Neural cell (in vitro differentiated cells): ENCODE measurements at regions not wholly inside any gene's neighbourhood (a gene's known extent, or its start where the extent isn't known, plus 50 kb on each side); places are given as distances from the start of the nearest gene placed in this dataset.

ENCODE experiments used
- H2AFZ ChIP-seq: fragments of 200-600, 300-800 bp; sonication (generic), shearing (Covaris generic); 2 replicates; pipeline ENCODE4 v1.6.0; 2014; ENCODE audit warnings: low read depth, mild to moderate bottlenecking, antibody characterized with exemption, low read length, moderate library complexity
- H3F3A ChIP-seq: fragments of 200-600 bp; shearing (Covaris generic); 2 replicates; pipeline ENCODE4 v1.6.1; 2016; ENCODE audit warnings: mild to moderate bottlenecking, moderate library complexity, mixed read lengths, antibody characterized with exemption, low read length; ENCODE audit not compliant: insufficient read depth, poor library complexity, severe bottlenecking
- H3K27ac ChIP-seq: fragments of 200-600, 300-800 bp; sonication (generic), shearing (Covaris generic); 2 replicates; pipeline ENCODE4 v1.5.1; 2014; ENCODE audit warnings: mild to moderate bottlenecking, low read length, moderate library complexity
- H3K27me3 ChIP-seq: fragments of 300-800, 200-600 bp; sonication (generic), shearing (Covaris generic); 2 replicates; pipeline ENCODE4 v1.6.0; 2014; ENCODE audit warnings: mild to moderate bottlenecking, low read depth, low read length, moderate library complexity; ENCODE audit not compliant: insufficient read depth
- H3K36me3 ChIP-seq: fragments of 300-800, 200-600 bp; sonication (generic), shearing (Covaris generic); 2 replicates; pipeline ENCODE4 v1.5.1; 2014; ENCODE audit warnings: mild to moderate bottlenecking, antibody characterized with exemption, low read length, moderate library complexity; ENCODE audit not compliant: insufficient read depth
- H3K4me2 ChIP-seq: fragments of 300-800, 200-600 bp; sonication (generic), shearing (Covaris generic); 2 replicates; pipeline ENCODE4 v1.6.0; 2014; ENCODE audit warnings: mild to moderate bottlenecking, low read length
- H3K4me3 ChIP-seq: fragments of 300-800, 200-600 bp; sonication (generic), shearing (Covaris generic); 2 replicates; pipeline ENCODE4 v1.5.1; 2014; ENCODE audit warnings: mild to moderate bottlenecking, low read length, moderate library complexity
- H3K79me2 ChIP-seq: fragments of 200-600 bp; shearing (Covaris generic); replicated peaks from 2 replicates; pipeline ENCODE4 v1.6.0; 2014; ENCODE audit warnings: mild to moderate bottlenecking, low read length, moderate library complexity; ENCODE audit not compliant: insufficient read depth
- H3K9ac ChIP-seq: fragments of 300-800, 200-600 bp; sonication (generic), shearing (Covaris generic); 2 replicates; pipeline ENCODE4 v1.6.1; 2016; ENCODE audit warnings: mild to moderate bottlenecking, low read length, mixed read lengths
- H3K9me2 ChIP-seq: fragments of 200-600 bp; shearing (Covaris generic); 2 replicates; pipeline ENCODE4 v1.6.1; 2016; ENCODE audit warnings: mild to moderate bottlenecking, low read length, mixed read lengths; ENCODE audit not compliant: insufficient read depth
- H3K9me3 ChIP-seq: fragments of 200-600, 300-800 bp; sonication (generic), shearing (Covaris generic); 2 replicates; pipeline ENCODE4 v1.6.1; 2016; ENCODE audit warnings: mild to moderate bottlenecking, mixed run types, low read length, moderate library complexity, mixed read lengths
- H4K20me1 ChIP-seq: fragments of 200-600 bp; shearing (Covaris generic); 2 replicates; pipeline ENCODE4 v1.6.1; 2016; ENCODE audit warnings: mild to moderate bottlenecking, mixed run types; ENCODE audit not compliant: insufficient read depth
- CTCF ChIP-seq: fragments of 450-650 bp; IDR thresholded peaks from 2 replicates; pipeline ENCODE4 v1.5.1; 2014; ENCODE audit warnings: antibody characterized with exemption, mild to moderate bottlenecking, moderate library complexity; ENCODE audit not compliant: poor library complexity, severe bottlenecking
- EP300 ChIP-seq: fragments of 450-650 bp; conservative IDR thresholded peaks from 2 replicates; pipeline ENCODE4 v1.6.1; 2014; ENCODE audit warnings: antibody characterized with exemption, mild to moderate bottlenecking, moderate library complexity; ENCODE audit not compliant: poor library complexity, severe bottlenecking
- EZH2 ChIP-seq: fragments of 200-600, 300-800 bp; shearing (Covaris generic), sonication (generic); IDR thresholded peaks from 2 replicates; pipeline ENCODE4 v1.6.1; 2014; ENCODE audit warnings: antibody characterized with exemption, low read length, borderline replicate concordance, mild to moderate bottlenecking; ENCODE audit not compliant: insufficient read depth, poor library complexity, severe bottlenecking
- MXI1 ChIP-seq: fragments of 450-650 bp; conservative IDR thresholded peaks from 2 replicates; pipeline ENCODE4 v1.6.1; 2014; ENCODE audit warnings: antibody characterized with exemption, mild to moderate bottlenecking; ENCODE audit not compliant: poor library complexity, severe bottlenecking
- POLR2AphosphoS5 ChIP-seq: IDR thresholded peaks from 2 replicates; pipeline ENCODE4 v1.6.1; 2012
- RAD21 ChIP-seq: fragments of 450-650 bp; conservative IDR thresholded peaks from 2 replicates; pipeline ENCODE4 v1.6.1; 2014; ENCODE audit warnings: antibody characterized with exemption, mild to moderate bottlenecking, moderate library complexity
- REST ChIP-seq: IDR thresholded peaks from 2 replicates; pipeline ENCODE4 v1.6.1; 2012; ENCODE audit warnings: borderline replicate concordance
- SMC3 ChIP-seq: fragments of 450-650 bp; conservative IDR thresholded peaks from 2 replicates; pipeline ENCODE4 v1.6.1; 2014; ENCODE audit warnings: antibody characterized with exemption, mild to moderate bottlenecking, moderate library complexity; ENCODE audit not compliant: poor library complexity
- TAF1 ChIP-seq: IDR thresholded peaks from 2 replicates; pipeline ENCODE4 v1.6.1; 2012; ENCODE audit warnings: low read depth

DNA sequence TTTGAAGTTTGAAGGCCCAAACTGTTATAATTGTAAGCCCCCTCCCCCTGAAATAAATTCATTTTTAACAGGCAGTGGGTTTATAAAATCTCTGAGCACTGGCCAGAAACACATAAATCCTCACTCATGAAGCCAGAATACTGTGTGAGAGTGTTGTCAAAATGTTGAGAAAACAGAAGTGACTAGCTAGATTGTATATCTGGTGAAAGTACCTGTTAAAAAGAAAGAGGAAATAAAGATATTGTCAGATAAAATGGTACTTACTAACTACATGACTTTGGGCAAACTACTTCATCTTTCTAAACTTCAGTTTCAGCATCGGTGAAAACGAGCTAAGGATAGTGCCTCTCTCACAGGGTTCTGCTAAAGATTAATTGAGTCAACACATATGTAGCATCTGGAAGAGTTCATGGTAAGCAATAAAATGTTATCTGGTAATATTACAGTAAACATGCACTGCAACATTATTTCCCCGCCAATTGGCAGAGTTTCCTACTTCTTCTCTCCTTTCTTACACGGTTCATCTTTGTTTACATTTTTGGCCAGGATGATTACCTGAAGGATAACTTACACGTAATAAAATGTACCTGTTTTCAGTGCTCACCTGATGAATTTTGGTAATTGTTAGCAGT lies 202.5 kb upstream of the CHRM2 start:
- H3K9ac ChIP-seq, result no peak overlapping the region
- no peak overlapping the region for H2AFZ ChIP-seq
- H3K79me2 ChIP-seq, result no peaks in the 10 kb centered on the region
- no peak overlapping the region for H3K27ac ChIP-seq
- no peaks in the 10 kb centered on the region for H3F3A ChIP-seq
- no peak overlapping the region for H3K4me3 ChIP-seq
- no peaks in the 10 kb centered on the region for H3K9me3 ChIP-seq
- no peak overlapping the region for H3K4me2 ChIP-seq
- H3K9me2 ChIP-seq, result no peaks in the 10 kb centered on the region
- no peaks in the 10 kb centered on the region for H3K36me3 ChIP-seq
- H3K27me3 ChIP-seq, result no peaks in the 10 kb centered on the region
- TF ChIP-seq POLR2AphosphoS5 (no peak), SMC3 (no peak), MXI1 (no peak), CTCF (no peak), REST (no peak), EP300 (no peak)
- no peaks in the 10 kb centered on the region for H4K20me1 ChIP-seq

DNA sequence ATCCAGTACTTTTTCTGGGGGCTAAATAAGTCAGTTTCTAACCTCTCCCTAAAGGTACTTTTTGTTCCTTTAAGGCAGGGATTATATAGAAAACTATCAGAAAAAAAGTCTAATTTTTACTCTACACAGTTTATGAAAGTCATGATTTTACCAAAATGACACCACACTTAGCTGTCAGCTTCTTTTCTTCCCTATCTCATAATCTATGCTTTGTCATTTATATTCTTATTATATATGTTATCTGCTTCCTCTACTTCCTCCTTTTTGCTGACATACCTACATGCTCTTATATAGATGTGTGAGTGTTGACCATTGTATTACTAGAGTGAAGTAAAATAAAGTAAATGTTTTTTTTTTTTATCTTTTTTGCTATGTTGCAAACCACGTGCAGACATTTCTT lies 203.9 kb upstream of the CHRM2 start:
- H3K27ac ChIP-seq, result no peak overlapping the region
- H3K9ac ChIP-seq, result no peak overlapping the region
- TF ChIP-seq RAD21 (no peak), POLR2AphosphoS5 (no peak), EP300 (no peak), EZH2 (no peak), REST (no peak), CTCF (no peak), SMC3 (no peak), MXI1 (no peak), TAF1 (no peak)

More for the DNA sequence above, 203.9 kb upstream of the CHRM2 start:
- Histone ChIP-seq H3K27me3 (no peaks in the 10 kb centered on the region), H3K9me2 (no peaks in the 10 kb centered on the region), H3K79me2 (no peaks in the 10 kb centered on the region), H4K20me1 (no peaks in the 10 kb centered on the region), H3K9me3 (no peaks in the 10 kb centered on the region), H3F3A (no peaks in the 10 kb centered on the region), H3K36me3 (no peaks in the 10 kb centered on the region), H3K4me3 (no peak overlapping the region), H3K4me2 (no peak overlapping the region), H2AFZ (no peak overlapping the region)
